GM21717 (cell line): ENCODE measurements at regions not wholly inside any gene's neighbourhood (a gene's known extent, or its start where the extent isn't known, plus 50 kb on each side); places are given as distances from the start of the nearest gene placed in this dataset.

Experiments used
- ATAC-seq: cut with Tn5 transposase; IDR thresholded peaks from one replicate; pipeline ENCODE4 v1.9.1; 2021; ENCODE audit warnings: mild to moderate bottlenecking, moderate library complexity; ENCODE audit not compliant: unreplicated experiment

GRCh38 chr2:120401275-120402066, 55.5 kb downstream of the INHBB start:
- ATAC-seq: no peak

- ATAC-seq: no peak
Observed at GRCh38 chr2:120402067-120402433, 56.1 kb downstream of the INHBB start.

GRCh38 chr2:120402508-120402907, 56.6 kb downstream of the INHBB start:
- ATAC-seq: no peak

GRCh38 chr2:120403261-120403660, 57.3 kb downstream of the INHBB start:
- no peak for ATAC-seq

GRCh38 chr2:120403676-120404075, 57.7 kb downstream of the INHBB start:
- ATAC-seq: no peak

GRCh38 chr2:120404274-120404673, 58.3 kb downstream of the INHBB start:
- no peak for ATAC-seq

GRCh38 chr2:120404941-120405758, 59.2 kb downstream of the INHBB start:
- no peak for ATAC-seq

GRCh38 chr2:120405759-120406099, 59.8 kb downstream of the INHBB start:
- no peak for ATAC-seq

- no peak for ATAC-seq
Observed at GRCh38 chr2:120406566-120406965, 60.6 kb downstream of the INHBB start.

- no peak for ATAC-seq
Observed at GRCh38 chr2:120410487-120410886, 64.6 kb downstream of the INHBB start.

- ATAC-seq: no peak
Observed at GRCh38 chr2:120415060-120415459, 69.1 kb downstream of the INHBB start.

GRCh38 chr2:120415728-120416509, 70.0 kb downstream of the INHBB start:
- no peak for ATAC-seq

GRCh38 chr2:120418174-120418787, 72.3 kb downstream of the INHBB start:
- ATAC-seq: no peak

- no peak for ATAC-seq
Observed at GRCh38 chr2:120419073-120419472, 73.1 kb downstream of the INHBB start.

- ATAC-seq: no peak
Observed at GRCh38 chr2:120419955-120420354, 74.0 kb downstream of the INHBB start.

GRCh38 chr2:120421126-120421829, 75.3 kb downstream of the INHBB start:
- no peak for ATAC-seq

GRCh38 chr2:120421830-120422175, 75.9 kb downstream of the INHBB start:
- ATAC-seq: no peak

GRCh38 chr2:120422465-120423160, 76.7 kb downstream of the INHBB start:
- no peak for ATAC-seq

GRCh38 chr2:120423167-120423943, 77.4 kb downstream of the INHBB start:
- ATAC-seq: no peak
